Liver (tissue), 8 donors: ENCODE measurements at regions not wholly inside any gene's neighbourhood (a gene's known extent, or its start where the extent isn't known, plus 50 kb on each side); places are given as distances from the start of the nearest gene placed in this dataset.

ENCODE experiments used
- DNase-seq: peaks from one replicate; pipeline ENCODE4 v3.0.0-alpha.2; 2017; ENCODE audit warnings: low spot score
- H3K27ac ChIP-seq, 2 donors: one replicate each; pipeline ENCODE4 v1.7.0; 2013; ENCODE audit warnings: inconsistent platforms in 2 of 2, low read length in 2 of 2, control low read depth in 1 of 2, low read depth in 1 of 2, mild to moderate bottlenecking in 1 of 2
- H3K27me3 ChIP-seq, 4 donors: one replicate each; pipeline versions ENCODE4 v1.6.1 to v1.7.0; 2013; ENCODE audit warnings: low read length in 3 of 4, inconsistent platforms in 1 of 4, mild to moderate bottlenecking in 1 of 4, moderate library complexity in 1 of 4; ENCODE audit not compliant: control insufficient read depth in 4 of 4, insufficient read depth in 4 of 4
- H3K36me3 ChIP-seq, 4 donors: one replicate each; pipeline versions ENCODE4 v1.6.1 to v1.7.0; 2013; ENCODE audit warnings: low read length in 3 of 4, mild to moderate bottlenecking in 3 of 4, low read depth in 1 of 4, moderate library complexity in 1 of 4; ENCODE audit not compliant: control insufficient read depth in 4 of 4, insufficient read depth in 3 of 4
- H3K4me1 ChIP-seq, 4 donors: one replicate each; pipeline versions ENCODE4 v1.6.1 to v1.7.0; 2013; ENCODE audit warnings: low read length in 3 of 4, mild to moderate bottlenecking in 3 of 4, moderate library complexity in 1 of 4; ENCODE audit not compliant: control insufficient read depth in 4 of 4, insufficient read depth in 4 of 4
- H3K4me3 ChIP-seq, 3 donors: one replicate each; pipeline versions ENCODE4 v1.6.1 to v1.7.0; 2013; ENCODE audit warnings: low read length in 3 of 3, control low read depth in 1 of 3, low read depth in 1 of 3, mild to moderate bottlenecking in 1 of 3
- H3K9ac ChIP-seq, 2 donors: one replicate each; pipeline ENCODE4 v1.7.0; 2013; ENCODE audit warnings: low read length in 2 of 2, mild to moderate bottlenecking in 2 of 2, moderate library complexity in 2 of 2, control low read depth in 1 of 2, low read depth in 1 of 2
- H3K9me3 ChIP-seq, 4 donors: one replicate each; pipeline versions ENCODE4 v1.6.1 to v1.7.0; 2013; ENCODE audit warnings: low read length in 3 of 4; ENCODE audit not compliant: control insufficient read depth in 4 of 4
- ATF3 ChIP-seq: IDR thresholded peaks from 2 replicates; pipeline ENCODE4 v1.6.1; 2016; ENCODE audit warnings: antibody characterized with exemption
- CTCF ChIP-seq: fragments of 150-350 bp; IDR thresholded peaks from 2 replicates; pipeline ENCODE4 v1.5.1; 2017; ENCODE audit warnings: improper control_type of control experiment, low read depth, low read length; ENCODE audit not compliant: missing input control
- EGR1 ChIP-seq, 2 donors: IDR thresholded peaks; 2 replicates each; pipeline ENCODE4 v1.6.1; 2016 to 2018; ENCODE audit warnings: antibody characterized with exemption in 2 of 2, low read depth in 2 of 2
- FOXA1 ChIP-seq: IDR thresholded peaks from 2 replicates; pipeline ENCODE4 v1.6.1; 2016; ENCODE audit warnings: antibody characterized with exemption
- FOXA2 ChIP-seq: IDR thresholded peaks from 2 replicates; pipeline ENCODE4 v1.6.1; 2016; ENCODE audit warnings: antibody characterized with exemption
- GABPA ChIP-seq, 2 donors: IDR thresholded peaks in 1 of 2; conservative IDR thresholded peaks in 1 of 2; 2 replicates each; pipeline ENCODE4 v1.6.1; 2016; ENCODE audit warnings: antibody characterized with exemption in 2 of 2, mild to moderate bottlenecking in 1 of 2, moderate library complexity in 1 of 2
- HNF4A ChIP-seq, 2 donors: conservative IDR thresholded peaks; 2 replicates each; pipeline ENCODE4 v1.6.1; 2016; ENCODE audit warnings: antibody characterized with exemption in 2 of 2, mild to moderate bottlenecking in 2 of 2
- HNF4G ChIP-seq: IDR thresholded peaks from 2 replicates; pipeline ENCODE4 v1.6.1; 2016; ENCODE audit warnings: antibody characterized with exemption
- JUND ChIP-seq, 2 donors: IDR thresholded peaks; 2 replicates each; pipeline ENCODE4 v1.6.1; 2016; ENCODE audit warnings: antibody characterized with exemption in 2 of 2
- MAX ChIP-seq: IDR thresholded peaks from 2 replicates; pipeline ENCODE4 v1.6.1; 2016; ENCODE audit warnings: antibody characterized with exemption
- NR2F2 ChIP-seq: IDR thresholded peaks from 2 replicates; pipeline ENCODE4 v1.6.1; 2016; ENCODE audit warnings: antibody characterized with exemption
- RAD21 ChIP-seq, 2 donors: IDR thresholded peaks; 2 replicates each; pipeline ENCODE4 v1.6.1; 2016; ENCODE audit warnings: antibody characterized with exemption in 2 of 2, mild to moderate bottlenecking in 2 of 2
- REST ChIP-seq: IDR thresholded peaks from 2 replicates; pipeline ENCODE4 v1.6.1; 2016; ENCODE audit warnings: antibody characterized with exemption, mild to moderate bottlenecking
- RXRA ChIP-seq, 2 donors: IDR thresholded peaks; 2 replicates each; pipeline ENCODE4 v1.6.1; 2017 to 2018; ENCODE audit warnings: antibody characterized with exemption in 2 of 2, mild to moderate bottlenecking in 1 of 2
- SP1 ChIP-seq: IDR thresholded peaks from 2 replicates; pipeline ENCODE4 v1.6.1; 2018; ENCODE audit warnings: antibody characterized with exemption, mild to moderate bottlenecking
- TAF1 ChIP-seq: conservative IDR thresholded peaks from 2 replicates; pipeline ENCODE4 v1.6.1; 2016; ENCODE audit warnings: antibody characterized with exemption, mild to moderate bottlenecking
- YY1 ChIP-seq: IDR thresholded peaks from 2 replicates; pipeline ENCODE4 v1.6.1; 2016; ENCODE audit warnings: antibody characterized with exemption, mild to moderate bottlenecking
- ZBTB33 ChIP-seq: IDR thresholded peaks from 2 replicates; pipeline ENCODE4 v1.6.1; 2016; ENCODE audit warnings: antibody characterized with exemption
- WGBS: extraction: QIAGEN DNeasy Blood & Tissue Kit; methylation state at CpG from one replicate; pipeline ENCODE4 v1.1.7; 2013; 5-methylcytosine and 5-hydroxymethylcytosine counted together
- donor health status: healthy.
- donor health status: healthy.
- donor health status: healthy.
- donor health status: healthy.
- donor health status: healthy.

GRCh38 chr11:15334766-15335165 lies 220.0 kb downstream of the INSC start:
- no peak for DNase-seq
- WGBS: 76% methylated on average over 3 of the region's 3 CpGs
- no peaks in the 10 kb centered on the region for H3K27me3 ChIP-seq

GRCh38 chr11:15336021-15336420 lies 221.3 kb downstream of the INSC start:
- no peaks in the 10 kb centered on the region for H3K4me1 ChIP-seq
- no peak overlapping the region for H3K4me3 ChIP-seq
- H3K36me3 ChIP-seq: no peaks in the 10 kb centered on the region
- DNase-seq: no peak
- no peak overlapping the region for H3K27ac ChIP-seq
- H3K27me3 ChIP-seq: no peaks in the 10 kb centered on the region
- H3K9me3 ChIP-seq: peaks cover 0 to 8% (median 0%) of the 10 kb centered on the region in 4 donors
- 60% methylated on average over 3 of the region's 3 CpGs for WGBS
- H3K9ac ChIP-seq: no peak overlapping the region
- TF ChIP-seq GABPA (IDR thresholded peaks at IDR 0.05 in 1 of 2, conservative IDR thresholded peaks at IDR 0.05 in 1 of 2) (no peak), REST (no peak), HNF4G (no peak), SP1 (no peak), RAD21 (IDR thresholded peaks at IDR 0.05) (no peak), JUND (IDR thresholded peaks at IDR 0.05) (no peak), EGR1 (IDR thresholded peaks at IDR 0.05; ENCODE audit: low read depth in 2 of 2) (no peak), NR2F2 (no peak), ZBTB33 (no peak), MAX (no peak)

More at GRCh38 chr11:15334766-15335165, 220.0 kb downstream of the INSC start:
- no peak overlapping the region for H3K4me3 ChIP-seq
- peaks cover 0 to 8% (median 0%) of the 10 kb centered on the region in 4 donors for H3K9me3 ChIP-seq
- no peak overlapping the region for H3K9ac ChIP-seq
- no peaks in the 10 kb centered on the region for H3K36me3 ChIP-seq
- no peaks in the 10 kb centered on the region for H3K4me1 ChIP-seq
- TF ChIP-seq ATF3 (no peak), MAX (no peak), FOXA1 (no peak), SP1 (no peak), GABPA (IDR thresholded peaks at IDR 0.05 in 1 of 2, conservative IDR thresholded peaks at IDR 0.05 in 1 of 2) (no peak), YY1 (no peak), HNF4G (no peak), ZBTB33 (no peak), CTCF (no peak), JUND (IDR thresholded peaks at IDR 0.05) (no peak), FOXA2 (no peak), HNF4A (conservative IDR thresholded peaks at IDR 0.05) (no peak), TAF1 (no peak), EGR1 (IDR thresholded peaks at IDR 0.05; ENCODE audit: low read depth in 2 of 2) (no peak), RXRA (IDR thresholded peaks at IDR 0.05) (no peak), NR2F2 (no peak)
- no peak overlapping the region for H3K27ac ChIP-seq
